ENCODE measurements at regions not wholly inside any gene's neighbourhood (a gene's known extent, or its start where the extent isn't known, plus 50 kb on each side); places are given as distances from the start of the nearest gene placed in this dataset.

DNA sequence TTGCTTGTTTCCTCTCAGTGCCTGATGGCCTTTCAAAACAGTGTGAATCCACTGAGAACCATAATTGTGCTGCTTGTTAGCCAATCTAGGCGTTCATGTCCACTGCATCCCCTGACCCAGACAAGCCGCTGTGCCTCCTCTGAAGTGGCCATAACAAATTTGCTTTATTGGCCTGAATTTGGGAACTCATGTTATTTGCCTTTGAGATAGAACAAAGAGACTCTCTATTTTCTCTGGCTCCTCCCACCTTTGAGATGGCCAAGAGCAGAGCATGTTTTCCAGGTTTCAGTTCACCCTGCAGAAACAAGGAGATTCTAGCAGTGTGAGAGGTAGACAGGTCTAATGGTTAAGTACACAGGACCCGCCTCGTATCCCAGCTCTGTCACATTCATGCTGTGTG, 723.9 kb downstream of the MED13L start:
- Mint-ChIP-seq H3K27ac (no peak overlapping the region), H3K27me3 (ENCODE audit: insufficient read depth, low read depth) (peaks cover 2% of the 10 kb centered on the region), H3K4me1 (no peaks in the 10 kb centered on the region), H3K9me3 (peaks cover 6% of the 10 kb centered on the region), H3K4me3 (no peak overlapping the region), H3K36me3 (no peaks in the 10 kb centered on the region)
- TF ChIP-seq EZH2 (IDR thresholded peaks at IDR 0.05) (no peak), EZH2phosphoT487 (IDR thresholded peaks at IDR 0.05) (no peak), CTCF (IDR thresholded peaks at IDR 0.05) (no peak)
- no peak for DNase-seq (ENCODE audit: low spot score)
- Histone ChIP-seq H3K27ac (no peak overlapping the region), H3F3A (ENCODE audit: low read depth) (no peaks in the 10 kb centered on the region), H3K27me3 (no peaks in the 10 kb centered on the region), H2AFZ (replicated peaks) (no peak overlapping the region), H3K36me3 (no peaks in the 10 kb centered on the region), H3K4me3 (no peak overlapping the region), H3K4me2 (no peak overlapping the region), H3K4me1 (no peaks in the 10 kb centered on the region), H3K79me2 (ENCODE audit: low read depth) (no peaks in the 10 kb centered on the region), H3K9ac (no peak overlapping the region), H4K20me1 (ENCODE audit: low read depth) (no peaks in the 10 kb centered on the region), H3K9me3 (ENCODE audit: low read depth) (peaks cover 5% of the 10 kb centered on the region)

DNA sequence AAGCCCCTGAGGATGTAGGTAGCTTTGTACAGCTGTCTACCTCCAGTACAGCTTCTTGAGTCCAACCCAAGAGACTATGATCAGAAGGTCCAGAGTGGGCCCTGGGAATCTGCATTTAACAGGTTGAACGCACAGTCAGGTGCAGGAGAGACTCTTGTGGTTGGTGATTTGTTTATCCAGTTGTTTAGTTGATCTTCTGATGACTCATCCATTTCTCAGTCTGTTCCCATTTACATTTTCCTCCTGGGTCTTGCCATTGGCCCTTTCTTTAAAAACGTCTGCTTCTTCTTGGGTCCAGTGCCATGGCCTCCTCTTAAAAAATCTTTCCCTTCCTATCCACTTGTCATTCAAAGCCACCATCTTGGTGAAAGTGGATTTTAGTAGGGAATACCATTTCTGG, 734.2 kb downstream of the MED13L start:
- Histone ChIP-seq H3F3A (ENCODE audit: low read depth) (no peaks in the 10 kb centered on the region), H3K79me2 (ENCODE audit: low read depth) (no peaks in the 10 kb centered on the region), H4K20me1 (ENCODE audit: low read depth) (no peaks in the 10 kb centered on the region), H3K4me2 (no peak overlapping the region), H3K4me1 (peaks cover 9% of the 10 kb centered on the region), H3K9me3 (ENCODE audit: low read depth) (no peaks in the 10 kb centered on the region), H3K4me3 (no peak overlapping the region), H3K36me3 (no peaks in the 10 kb centered on the region), H3K27ac (no peak overlapping the region), H2AFZ (replicated peaks) (no peak overlapping the region), H3K9ac (no peak overlapping the region), H3K27me3 (no peaks in the 10 kb centered on the region)
- H3K9me3 Mint-ChIP-seq = peaks cover 4% of the 10 kb centered on the region
- no peak for DNase-seq (ENCODE audit: low spot score)
- H3K36me3 Mint-ChIP-seq = no peaks in the 10 kb centered on the region
- H3K27ac Mint-ChIP-seq = no peak overlapping the region
- H3K4me3 Mint-ChIP-seq = no peak overlapping the region
- H3K27me3 Mint-ChIP-seq (ENCODE audit: insufficient read depth, low read depth) = no peaks in the 10 kb centered on the region
- TF ChIP-seq EZH2phosphoT487 (IDR thresholded peaks at IDR 0.05) (no peak), EZH2 (IDR thresholded peaks at IDR 0.05) (no peak), CTCF (IDR thresholded peaks at IDR 0.05) (no peak)
- H3K4me1 Mint-ChIP-seq = peaks cover 4% of the 10 kb centered on the region

DNA sequence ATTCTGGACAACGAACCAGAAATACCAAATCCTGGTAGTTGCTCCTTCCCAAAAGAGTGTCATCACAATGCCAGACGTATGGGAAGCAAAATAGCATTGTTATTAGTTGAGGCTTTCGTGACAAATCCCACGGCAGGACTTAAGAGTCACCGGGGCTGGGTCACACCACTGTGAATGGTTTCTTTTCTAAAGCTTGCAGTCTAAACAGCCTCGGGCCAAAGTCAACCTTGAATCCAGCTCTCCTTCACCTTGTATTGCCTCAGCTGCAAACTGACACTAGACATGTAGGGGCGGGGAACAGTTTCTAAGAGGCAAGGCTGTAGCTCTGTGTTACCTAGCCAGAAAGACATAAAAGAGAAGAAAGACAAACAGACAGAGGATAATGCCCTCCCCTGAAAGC, 734.8 kb downstream of the MED13L start:
- no peaks in the 10 kb centered on the region for H3K27me3 ChIP-seq
- H3K4me1 ChIP-seq = peaks cover 9% of the 10 kb centered on the region
- Mint-ChIP-seq H3K27me3 (ENCODE audit: insufficient read depth, low read depth) (no peaks in the 10 kb centered on the region), H3K4me1 (peaks cover 4% of the 10 kb centered on the region), H3K27ac (no peak overlapping the region), H3K36me3 (no peaks in the 10 kb centered on the region), H3K9me3 (peaks cover 4% of the 10 kb centered on the region), H3K4me3 (no peak overlapping the region)
- H3K27ac ChIP-seq = no peak overlapping the region
- no peaks in the 10 kb centered on the region for H3K9me3 ChIP-seq (ENCODE audit: low read depth)
- H3K79me2 ChIP-seq (ENCODE audit: low read depth) = no peaks in the 10 kb centered on the region
- H2AFZ ChIP-seq (replicated peaks) = no peak overlapping the region
- H3K36me3 ChIP-seq = no peaks in the 10 kb centered on the region
- no peak for DNase-seq (ENCODE audit: low spot score)
- no peak overlapping the region for H3K9ac ChIP-seq
- no peaks in the 10 kb centered on the region for H3F3A ChIP-seq (ENCODE audit: low read depth)
- no peak overlapping the region for H3K4me3 ChIP-seq
- no peak for TF ChIP-seq CTCF (IDR thresholded peaks at IDR 0.05)
- TF ChIP-seq EZH2 (IDR thresholded peaks at IDR 0.05) = no peak
- no peak for TF ChIP-seq EZH2phosphoT487 (IDR thresholded peaks at IDR 0.05)
- no peak overlapping the region for H3K4me2 ChIP-seq
- H4K20me1 ChIP-seq (ENCODE audit: low read depth) = no peaks in the 10 kb centered on the region
